DND-41 (cell line): ENCODE measurements at regions not wholly inside any gene's neighbourhood (a gene's known extent, or its start where the extent isn't known, plus 50 kb on each side); places are given as distances from the start of the nearest gene placed in this dataset.

Source experiments
- ATAC-seq: fragments of 200-7000 bp; cut with Tn5 transposase; 3 replicates; pipeline ENCODE4 v1.9.1; 2021; ENCODE audit warnings: low read depth; ENCODE audit not compliant: insufficient read depth
- DNase-seq: peaks from one replicate; pipeline ENCODE4 v3.0.0-alpha.2; 2020
- H2AFZ ChIP-seq: 2 replicates; pipeline ENCODE4 v1.6.0; 2012; ENCODE audit warnings: low read depth, low read length
- H3K27ac ChIP-seq: 2 replicates; pipeline ENCODE4 v1.5.1; 2012; ENCODE audit warnings: low read length, inconsistent platforms
- H3K27me3 ChIP-seq: fragments of 200-600 bp; sonication (generic); 2 replicates; pipeline ENCODE4 v1.6.0; 2012; ENCODE audit warnings: low read length, mild to moderate bottlenecking, inconsistent platforms; ENCODE audit not compliant: insufficient read depth, poor library complexity
- H3K36me3 ChIP-seq: 2 replicates; pipeline ENCODE4 v1.5.1; 2012; ENCODE audit warnings: low read length, inconsistent platforms; ENCODE audit not compliant: insufficient read depth
- H3K4me1 ChIP-seq: 2 replicates; pipeline ENCODE4 v1.5.1; 2012; ENCODE audit warnings: mild to moderate bottlenecking, low read length; ENCODE audit not compliant: insufficient read depth
- H3K4me2 ChIP-seq: 2 replicates; pipeline ENCODE4 v1.6.0; 2012; ENCODE audit warnings: mild to moderate bottlenecking, moderate library complexity, low read length, inconsistent platforms; ENCODE audit not compliant: insufficient read depth
- H3K4me3 ChIP-seq, 2 experiments: fragments of 200-600 bp in 1 of 2; shearing (Covaris generic) in 1 of 2; 2 replicates each; pipeline ENCODE4 v1.5.1; 2012 to 2016; ENCODE audit warnings: inconsistent platforms in 2 of 2, low read length in 2 of 2, mild to moderate bottlenecking in 2 of 2, low read depth in 1 of 2, moderate library complexity in 1 of 2
- H3K79me2 ChIP-seq: 2 replicates; pipeline ENCODE4 v1.6.0; 2012; ENCODE audit warnings: low read length, inconsistent platforms; ENCODE audit not compliant: insufficient read depth
- H3K9ac ChIP-seq: 2 replicates; pipeline ENCODE4 v1.6.0; 2012; ENCODE audit warnings: low read depth, mild to moderate bottlenecking, inconsistent platforms, low read length, moderate library complexity
- H3K9me3 ChIP-seq: 2 replicates; pipeline ENCODE4 v1.5.1; 2012; ENCODE audit warnings: low read length, moderate library complexity, mild to moderate bottlenecking, inconsistent platforms; ENCODE audit not compliant: insufficient read depth, severe bottlenecking
- H4K20me1 ChIP-seq: 2 replicates; pipeline ENCODE4 v1.6.0; 2012; ENCODE audit warnings: low read length; ENCODE audit not compliant: insufficient read depth
- EZH2 ChIP-seq: IDR thresholded peaks from 3 replicates; pipeline ENCODE4 v1.6.1; 2012; ENCODE audit warnings: borderline replicate concordance, low read depth, mild to moderate bottlenecking, moderate library complexity, low read length, inconsistent platforms; ENCODE audit not compliant: severe bottlenecking
- TF ChIP-seq, protein P1 (sequence below): IDR thresholded peaks from 2 replicates; pipeline ENCODE4 v1.5.1; 2012; ENCODE audit warnings: borderline replicate concordance, low read length, moderate library complexity, mild to moderate bottlenecking; ENCODE audit not compliant: poor library complexity, severe bottlenecking; ENCODE audit errors: extremely low read depth

DNA sequence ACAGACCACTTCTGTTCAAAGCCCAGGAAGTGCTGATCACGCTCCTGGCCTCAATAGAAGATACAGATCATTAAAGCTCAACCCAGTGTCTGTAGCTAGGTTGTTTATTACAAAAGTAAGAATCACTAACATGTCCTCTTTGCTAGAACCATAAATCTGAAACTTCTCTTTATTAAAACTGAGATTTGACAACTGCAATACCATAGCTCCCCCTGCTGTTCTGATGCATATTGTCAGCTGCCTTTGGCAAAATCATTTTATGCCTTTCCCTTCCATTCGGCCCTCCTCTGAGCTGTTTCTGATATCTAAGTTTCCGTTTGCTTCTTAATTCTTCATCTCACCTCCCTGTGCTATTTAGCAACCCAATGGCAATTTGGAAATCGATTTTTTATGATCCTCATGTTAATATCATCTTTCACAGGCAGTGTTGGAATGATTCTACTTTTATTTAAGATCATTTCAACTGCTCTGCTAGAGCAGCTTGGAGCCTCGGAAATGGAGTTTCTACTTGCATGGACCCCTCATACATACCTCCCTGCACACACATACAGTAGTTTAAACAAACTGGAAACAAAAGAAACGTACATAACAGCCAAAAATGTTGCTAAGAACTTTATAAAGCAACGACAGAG is 998.8 kb downstream of the MAT2B start:
- Histone ChIP-seq H4K20me1 (no peaks in the 10 kb centered on the region), H2AFZ (no peak overlapping the region), H3K36me3 (no peaks in the 10 kb centered on the region), H3K9ac (no peak overlapping the region), H3K27me3 (no peaks in the 10 kb centered on the region), H3K27ac (no peak overlapping the region), H3K4me1 (no peaks in the 10 kb centered on the region), H3K79me2 (no peaks in the 10 kb centered on the region), H3K9me3 (no peaks in the 10 kb centered on the region), H3K4me2 (no peak overlapping the region), H3K4me3 (no peak overlapping the region)
- TF ChIP-seq, protein P1, sequence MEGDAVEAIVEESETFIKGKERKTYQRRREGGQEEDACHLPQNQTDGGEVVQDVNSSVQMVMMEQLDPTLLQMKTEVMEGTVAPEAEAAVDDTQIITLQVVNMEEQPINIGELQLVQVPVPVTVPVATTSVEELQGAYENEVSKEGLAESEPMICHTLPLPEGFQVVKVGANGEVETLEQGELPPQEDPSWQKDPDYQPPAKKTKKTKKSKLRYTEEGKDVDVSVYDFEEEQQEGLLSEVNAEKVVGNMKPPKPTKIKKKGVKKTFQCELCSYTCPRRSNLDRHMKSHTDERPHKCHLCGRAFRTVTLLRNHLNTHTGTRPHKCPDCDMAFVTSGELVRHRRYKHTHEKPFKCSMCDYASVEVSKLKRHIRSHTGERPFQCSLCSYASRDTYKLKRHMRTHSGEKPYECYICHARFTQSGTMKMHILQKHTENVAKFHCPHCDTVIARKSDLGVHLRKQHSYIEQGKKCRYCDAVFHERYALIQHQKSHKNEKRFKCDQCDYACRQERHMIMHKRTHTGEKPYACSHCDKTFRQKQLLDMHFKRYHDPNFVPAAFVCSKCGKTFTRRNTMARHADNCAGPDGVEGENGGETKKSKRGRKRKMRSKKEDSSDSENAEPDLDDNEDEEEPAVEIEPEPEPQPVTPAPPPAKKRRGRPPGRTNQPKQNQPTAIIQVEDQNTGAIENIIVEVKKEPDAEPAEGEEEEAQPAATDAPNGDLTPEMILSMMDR = peak; percentile 84
- TF ChIP-seq EZH2 = no peak
- DNase-seq = peak; percentile 31
- ATAC-seq = peak; percentile 56; the same call in 1 of the 3 replicates

- Histone ChIP-seq H3K9ac (no peak overlapping the region), H3K36me3 (no peaks in the 10 kb centered on the region), H3K4me2 (no peak overlapping the region), H4K20me1 (no peaks in the 10 kb centered on the region), H3K79me2 (no peaks in the 10 kb centered on the region), H2AFZ (no peak overlapping the region), H3K27me3 (no peaks in the 10 kb centered on the region), H3K4me1 (no peaks in the 10 kb centered on the region), H3K27ac (no peak overlapping the region), H3K9me3 (no peaks in the 10 kb centered on the region), H3K4me3 (no peak overlapping the region)
- no peak for ATAC-seq
- no peak for DNase-seq
- no peak for TF ChIP-seq EZH2
- TF ChIP-seq, protein P1 = no peak
Measured at GRCh38 chr5:164505791-164506190, 1000.4 kb downstream of the MAT2B start.

- H3K36me3 ChIP-seq = no peaks in the 10 kb centered on the region
- H3K79me2 ChIP-seq = no peaks in the 10 kb centered on the region
- no peak overlapping the region for H3K4me2 ChIP-seq
- H3K4me3 ChIP-seq = no peak overlapping the region
- no peak overlapping the region for H3K27ac ChIP-seq
- no peaks in the 10 kb centered on the region for H3K27me3 ChIP-seq
- DNase-seq (no peak), ATAC-seq (no peak)
- TF ChIP-seq, protein P1 = no peak
- no peak for TF ChIP-seq EZH2
- no peaks in the 10 kb centered on the region for H3K4me1 ChIP-seq
- no peaks in the 10 kb centered on the region for H3K9me3 ChIP-seq
- no peak overlapping the region for H2AFZ ChIP-seq
- H4K20me1 ChIP-seq = no peaks in the 10 kb centered on the region
- no peak overlapping the region for H3K9ac ChIP-seq
Measured at GRCh38 chr5:164518067-164518740, 1012.8 kb downstream of the MAT2B start.
